Right lung (tissue), 2 donors: ENCODE measurements at regions not wholly inside any gene's neighbourhood (a gene's known extent, or its start where the extent isn't known, plus 50 kb on each side); places are given as distances from the start of the nearest gene placed in this dataset.
"Not testable (repeated sequence)": the region's sequence is repeated elsewhere in the genome, so short reads cannot be mapped to it uniquely, and the experiment has no call there.

Source experiments
- DNase-seq, 2 donors: peaks; one replicate each; pipeline ENCODE4 v3.0.0-alpha.2; 2013

- no peak for DNase-seq
These were observed 133.4 kb downstream of the RHOU start for GRCh38 chr1:228868731-228869024.

- DNase-seq, result no peak
These were observed 134.1 kb downstream of the RHOU start for GRCh38 chr1:228869312-228869824.

- DNase-seq, result no peak
These were observed 134.9 kb downstream of the RHOU start for GRCh38 chr1:228870041-228870713.

- no peak for DNase-seq
These were observed 136.2 kb downstream of the RHOU start for GRCh38 chr1:228871314-228872061.

GRCh38 chr1:228872080-228872479, 136.8 kb downstream of the RHOU start:
- no peak for DNase-seq

GRCh38 chr1:228873709-228874108, 138.4 kb downstream of the RHOU start:
- no peak for DNase-seq

- DNase-seq, result peak in 1 of 2 donors; percentile 44
These were observed 140.5 kb downstream of the RHOU start for GRCh38 chr1:228875741-228876140.

- no peak for DNase-seq
These were observed 140.9 kb downstream of the RHOU start for GRCh38 chr1:228876187-228876586.

- no peak for DNase-seq
These were observed 143.9 kb downstream of the RHOU start for GRCh38 chr1:228879164-228879563.

- DNase-seq, result no peak
These were observed 146.9 kb downstream of the RHOU start for GRCh38 chr1:228882041-228882770.

- no peak for DNase-seq
These were observed 147.6 kb downstream of the RHOU start for GRCh38 chr1:228882771-228883450.

GRCh38 chr1:228883535-228883934, 148.3 kb downstream of the RHOU start:
- no peak for DNase-seq

GRCh38 chr1:228884196-228884595, 148.9 kb downstream of the RHOU start:
- DNase-seq, result no peak

- no peak for DNase-seq
These were observed 149.6 kb downstream of the RHOU start for GRCh38 chr1:228884615-228885566.

- DNase-seq, result no peak
These were observed 150.6 kb downstream of the RHOU start for GRCh38 chr1:228885845-228886244.

GRCh38 chr1:228887101-228887500, 151.8 kb downstream of the RHOU start:
- DNase-seq, result no peak

GRCh38 chr1:228887960-228888359, 152.7 kb downstream of the RHOU start:
- no peak for DNase-seq

GRCh38 chr1:228889289-228889688, 154.0 kb downstream of the RHOU start:
- no peak for DNase-seq

- DNase-seq, result no peak
These were observed 156.2 kb downstream of the RHOU start for GRCh38 chr1:228891272-228892034.

- DNase-seq, result not testable (repeated sequence)
These were observed 156.9 kb downstream of the RHOU start for GRCh38 chr1:228892200-228892599.
